ENCODE measurements at regions not wholly inside any gene's neighbourhood (a gene's known extent, or its start where the extent isn't known, plus 50 kb on each side); places are given as distances from the start of the nearest gene placed in this dataset.

DNA sequence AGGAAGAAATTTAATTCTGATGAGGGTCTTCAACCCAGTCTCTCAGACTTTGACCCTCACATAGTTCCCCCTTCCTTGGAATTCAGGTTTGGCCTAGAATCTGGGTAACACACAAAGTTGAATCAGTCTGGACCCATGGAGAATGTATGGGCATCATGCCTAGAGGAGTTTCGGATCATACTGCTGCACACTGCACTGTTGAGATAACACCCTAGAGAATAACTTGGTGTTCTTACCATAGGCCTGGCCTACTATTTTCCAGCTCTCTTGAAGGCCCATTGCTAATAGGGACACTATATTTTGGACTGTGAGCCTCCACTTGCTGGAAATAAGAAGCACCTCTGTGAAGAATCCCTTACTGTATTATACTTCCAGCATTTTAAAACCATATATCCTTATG lies 413.5 kb downstream of the PLK2 start:
- DNase-seq (ENCODE audit: low read depth) = no peak
- no peak overlapping the region for H3K4me3 ChIP-seq (replicated peaks; ENCODE audit: low read depth, low read length)
- no peak for TF ChIP-seq CTCF (IDR thresholded peaks at IDR 0.05; ENCODE audit: low read length, missing control alignments)

GRCh38 chr5:58044166-58044565 lies 415.7 kb downstream of the PLK2 start:
- DNase-seq (ENCODE audit: low read depth) = no peak
- no peak overlapping the region for H3K4me3 ChIP-seq (replicated peaks; ENCODE audit: low read depth, low read length)
- no peak for TF ChIP-seq CTCF (IDR thresholded peaks at IDR 0.05; ENCODE audit: low read length, missing control alignments)

GRCh38 chr5:58043032-58043945 lies 416.6 kb downstream of the PLK2 start:
- no peak overlapping the region for H3K4me3 ChIP-seq (replicated peaks; ENCODE audit: low read depth, low read length)
- no peak for TF ChIP-seq CTCF (IDR thresholded peaks at IDR 0.05; ENCODE audit: low read length, missing control alignments)
- peak; percentile 50 for DNase-seq (ENCODE audit: low read depth)

DNA sequence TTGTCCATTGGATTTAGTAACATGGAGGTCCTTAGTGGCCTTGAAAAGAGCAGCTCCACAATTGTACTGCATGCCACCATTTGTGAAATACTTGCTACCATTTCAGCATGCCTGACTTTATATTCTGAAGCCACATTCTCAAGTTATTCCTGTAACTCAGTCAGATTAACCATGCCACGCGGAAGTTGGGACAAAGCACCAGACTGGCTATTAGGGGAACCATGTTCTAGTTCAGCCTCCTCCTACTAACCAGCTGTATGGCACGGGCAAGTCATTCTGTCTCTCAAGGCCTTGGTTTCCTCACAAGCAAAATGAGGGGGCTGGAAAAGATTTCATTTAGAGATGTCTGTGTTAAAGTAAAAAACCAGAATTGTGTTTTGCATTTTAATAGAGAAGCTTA lies 418.0 kb downstream of the PLK2 start:
- H3K4me3 ChIP-seq (replicated peaks; ENCODE audit: low read depth, low read length) = no peak overlapping the region
- no peak for TF ChIP-seq CTCF (IDR thresholded peaks at IDR 0.05; ENCODE audit: low read length, missing control alignments)
- DNase-seq (ENCODE audit: low read depth) = no peak

GRCh38 chr5:58040846-58041245 lies 419.0 kb downstream of the PLK2 start:
- H3K4me3 ChIP-seq (replicated peaks; ENCODE audit: low read depth, low read length) = no peak overlapping the region
- no peak for DNase-seq (ENCODE audit: low read depth)
- TF ChIP-seq CTCF (IDR thresholded peaks at IDR 0.05; ENCODE audit: low read length, missing control alignments) = no peak

DNA sequence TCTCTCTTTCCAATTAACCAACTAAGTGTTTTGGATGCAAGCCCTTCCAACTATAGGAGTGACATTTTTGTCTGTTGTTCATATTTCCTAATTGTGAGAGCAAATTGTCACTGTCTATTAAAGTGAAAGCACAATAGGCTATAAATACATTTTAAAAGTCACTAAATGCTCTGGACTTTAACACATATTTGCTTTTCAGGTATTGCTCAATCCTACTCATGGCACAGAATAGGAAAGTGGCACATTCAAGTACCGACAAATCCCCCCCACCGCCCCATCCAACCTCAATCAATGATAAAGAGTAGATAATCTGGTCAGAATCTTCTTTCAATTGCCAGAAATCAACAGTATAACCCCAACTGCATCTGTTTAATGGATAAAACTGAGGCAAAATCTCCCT lies 419.8 kb downstream of the PLK2 start:
- TF ChIP-seq CTCF (IDR thresholded peaks at IDR 0.05; ENCODE audit: low read length, missing control alignments) = no peak
- H3K4me3 ChIP-seq (replicated peaks; ENCODE audit: low read depth, low read length) = no peak overlapping the region
- no peak for DNase-seq (ENCODE audit: low read depth)

- no peak for DNase-seq (ENCODE audit: low read depth)
- no peak for TF ChIP-seq CTCF (IDR thresholded peaks at IDR 0.05; ENCODE audit: low read length, missing control alignments)
- no peak overlapping the region for H3K4me3 ChIP-seq (replicated peaks; ENCODE audit: low read depth, low read length)
Measured at GRCh38 chr5:58037899-58038298, 422.0 kb downstream of the PLK2 start.
